ENCODE measurements at regions not wholly inside any gene's neighbourhood (a gene's known extent, or its start where the extent isn't known, plus 50 kb on each side); places are given as distances from the start of the nearest gene placed in this dataset.

DNA sequence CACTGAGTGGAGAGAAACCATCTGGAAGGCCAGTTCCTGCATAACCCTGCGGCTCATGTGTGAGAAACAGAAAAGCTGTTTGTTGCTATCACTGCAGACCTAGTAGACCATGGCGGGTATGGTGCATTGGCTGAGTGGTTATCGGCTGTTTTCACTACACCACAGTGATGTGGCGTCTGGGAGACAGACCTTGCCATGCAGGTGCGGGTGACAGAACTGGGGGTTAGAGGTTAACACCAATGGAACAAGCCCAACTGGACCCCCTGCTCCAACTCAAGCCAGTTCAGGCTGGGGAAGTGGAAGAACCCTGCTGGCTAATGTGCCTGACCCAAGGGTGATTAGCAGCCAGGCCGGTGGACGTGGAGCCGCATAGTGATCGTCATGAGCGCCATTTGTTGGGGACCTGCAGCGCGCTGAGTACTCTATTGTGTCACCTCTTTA lies 91.9 kb downstream of the IRF8 start:
- DNase-seq (ENCODE audit: low read depth, low spot score), result no peak

DNA sequence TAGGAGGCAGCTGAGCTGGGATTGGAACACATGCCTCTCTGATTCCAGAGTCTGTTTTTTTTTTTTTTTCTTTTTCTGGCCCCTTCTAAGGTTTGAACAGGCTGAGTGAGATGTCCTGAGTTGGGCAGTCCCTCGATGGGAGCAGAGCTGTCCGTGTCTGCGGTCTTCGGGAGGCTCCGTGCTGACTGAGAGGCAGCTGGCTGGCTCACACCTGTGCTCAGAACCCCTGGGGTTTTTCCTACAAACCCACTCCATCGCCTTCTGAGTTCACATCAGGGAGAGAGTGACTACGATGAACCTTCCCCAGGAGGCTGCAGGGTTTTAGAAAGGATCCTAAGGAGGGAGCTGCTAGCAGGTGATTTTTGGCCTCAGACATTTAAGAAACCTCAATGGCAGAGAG lies 92.5 kb downstream of the IRF8 start:
- no peak for DNase-seq (ENCODE audit: low read depth, low spot score)

DNA sequence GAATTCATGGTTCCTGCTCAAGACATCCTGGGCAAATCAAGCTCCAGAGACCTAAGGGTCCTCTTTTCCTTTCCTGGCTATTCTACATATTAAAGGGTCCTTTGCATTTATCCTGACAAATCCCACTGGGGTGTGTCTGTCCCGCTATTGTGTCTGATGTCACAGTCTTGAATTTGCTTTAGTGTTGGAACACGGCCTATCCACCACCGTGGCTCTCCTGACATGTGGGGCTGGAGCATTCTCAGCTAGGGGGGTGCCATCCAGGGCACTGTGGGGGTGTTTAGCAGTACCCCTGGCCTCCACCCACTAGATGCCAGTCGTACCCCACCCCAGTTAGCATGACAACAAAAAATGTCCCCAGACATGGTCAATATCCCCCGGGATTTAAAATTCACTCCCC lies 92.9 kb downstream of the IRF8 start:
- DNase-seq (ENCODE audit: low read depth, low spot score), result no peak

DNA sequence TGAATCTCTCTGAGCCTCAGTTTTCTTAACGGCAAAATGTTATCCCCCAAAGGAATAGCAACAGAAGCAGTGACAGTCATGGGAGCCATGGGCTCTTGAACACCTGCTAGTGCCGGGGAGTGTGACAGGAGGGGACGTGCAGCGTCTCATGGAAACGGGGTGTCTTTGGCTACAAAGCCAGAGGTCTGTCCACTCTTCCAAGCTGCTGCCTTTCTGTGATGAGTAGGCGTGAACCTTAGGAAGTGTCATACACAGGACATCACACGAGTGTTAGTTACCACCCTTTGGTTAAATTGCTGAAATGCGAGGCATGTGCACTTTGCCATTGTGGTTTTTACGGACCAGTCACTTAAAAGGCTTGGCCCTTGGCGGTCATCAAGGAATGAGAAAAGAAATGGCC lies 93.4 kb downstream of the IRF8 start:
- no peak for DNase-seq (ENCODE audit: low read depth, low spot score)

DNA sequence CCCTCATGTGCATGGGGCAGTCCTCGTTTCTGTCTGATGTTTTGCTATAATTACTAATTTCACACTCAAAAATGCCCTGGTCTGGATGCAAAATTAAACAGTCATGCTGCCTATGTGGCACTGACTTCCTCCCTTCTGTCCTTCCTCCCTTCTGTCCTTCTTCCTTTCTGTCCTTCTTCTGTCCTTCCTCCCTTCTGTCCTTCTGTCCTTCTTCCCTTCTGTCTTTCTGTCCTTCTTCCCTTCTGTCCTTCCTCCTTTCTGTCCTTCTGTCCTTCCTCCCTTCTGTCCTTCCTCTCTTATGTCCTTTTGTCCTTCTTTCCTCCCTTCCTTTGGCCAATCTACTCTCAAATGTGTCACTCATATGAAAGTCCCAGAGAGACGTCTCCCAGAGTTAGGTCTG lies 93.8 kb downstream of the IRF8 start:
- DNase-seq (ENCODE audit: low read depth, low spot score), result no peak

DNA sequence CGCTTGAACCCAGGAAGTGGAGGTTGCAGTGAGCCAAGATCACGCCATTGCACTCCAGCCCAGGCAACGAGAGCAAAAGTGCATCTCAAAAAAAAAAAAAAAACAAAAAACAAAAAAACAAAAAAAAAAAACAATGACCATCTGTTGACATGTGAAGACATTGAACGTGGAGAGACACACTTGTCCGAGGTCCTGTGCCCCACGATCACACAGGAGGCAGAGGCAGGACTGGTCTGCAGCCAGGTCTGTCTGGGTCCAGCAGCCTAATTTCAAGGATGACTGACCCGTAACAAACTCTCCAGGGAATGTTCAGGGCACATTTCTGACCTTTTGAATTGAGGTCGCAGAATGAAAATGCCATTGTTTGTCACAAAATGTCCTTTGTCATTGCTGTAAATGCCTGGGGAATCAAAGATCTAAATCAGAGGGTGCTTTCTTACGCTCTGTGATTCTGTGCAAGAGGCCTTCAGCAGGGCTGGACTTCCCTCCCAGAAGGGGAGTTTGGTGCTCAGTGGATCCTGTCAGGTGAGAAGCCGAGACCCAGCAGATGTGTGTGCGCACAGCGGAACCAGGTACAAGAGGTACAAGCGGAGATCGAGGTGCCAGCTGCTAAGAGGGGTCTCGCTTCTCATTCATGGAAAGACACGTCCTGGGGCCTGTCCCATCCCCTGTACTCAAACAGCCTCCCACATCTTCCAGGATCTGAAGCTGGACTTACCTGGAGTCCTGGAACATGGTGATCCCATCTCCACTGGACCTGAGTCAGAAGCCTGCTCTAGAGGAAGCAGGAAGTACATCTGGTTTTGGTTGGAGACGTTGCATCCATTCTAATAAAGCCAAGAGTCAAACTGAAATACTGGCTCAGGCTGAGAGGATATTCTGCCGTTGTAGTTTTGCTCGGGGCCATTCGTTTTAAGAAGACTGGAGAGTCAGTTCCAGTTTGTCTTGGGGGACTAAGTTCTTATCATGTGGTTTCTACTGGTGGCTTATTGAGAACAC lies 95.8 kb downstream of the IRF8 start:
- DNase-seq (ENCODE audit: low read depth, low spot score), result no peak

DNA sequence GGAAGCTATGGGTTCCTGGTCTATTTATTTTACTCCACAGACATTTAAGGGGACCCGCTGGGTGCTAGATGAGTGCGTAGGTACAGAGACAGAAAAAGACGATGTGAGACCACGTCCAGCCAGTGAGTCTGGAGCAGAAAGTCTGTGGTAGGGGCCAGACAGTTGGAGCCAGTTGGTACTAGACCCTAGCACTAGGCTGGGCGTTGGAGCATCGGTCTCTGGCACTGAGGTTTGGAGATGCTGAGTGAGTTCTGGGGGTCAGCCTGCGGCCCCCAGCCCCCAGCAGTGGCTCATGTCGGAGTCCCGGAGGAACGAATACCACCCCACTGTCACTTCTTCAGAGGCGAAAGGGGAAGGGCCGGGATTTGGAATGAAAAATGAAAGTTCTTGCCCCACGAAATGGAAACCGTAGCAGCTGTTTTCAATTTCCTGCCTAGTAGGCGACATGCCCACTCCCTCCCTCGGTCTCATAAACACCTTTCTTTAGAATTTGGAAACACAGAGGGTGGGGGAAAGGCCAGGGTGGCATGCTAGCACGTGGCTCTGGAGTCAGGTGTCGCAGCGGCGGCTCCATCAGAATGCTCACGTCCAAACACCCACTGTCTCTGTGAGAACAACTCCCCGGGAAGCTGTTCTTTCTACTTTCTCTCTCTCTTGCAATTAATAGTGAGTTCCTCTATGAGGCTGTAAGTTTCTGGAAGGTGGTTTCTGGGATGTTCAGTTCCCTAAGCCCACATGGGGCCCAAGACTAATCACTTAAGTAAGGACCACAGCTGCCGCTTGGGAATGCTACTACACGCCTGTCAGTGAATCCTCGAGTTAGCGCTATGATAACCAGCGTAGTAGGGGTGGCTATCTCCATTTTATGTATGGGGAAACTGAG lies 96.8 kb downstream of the IRF8 start:
- DNase-seq (ENCODE audit: low read depth, low spot score), result no peak

DNA sequence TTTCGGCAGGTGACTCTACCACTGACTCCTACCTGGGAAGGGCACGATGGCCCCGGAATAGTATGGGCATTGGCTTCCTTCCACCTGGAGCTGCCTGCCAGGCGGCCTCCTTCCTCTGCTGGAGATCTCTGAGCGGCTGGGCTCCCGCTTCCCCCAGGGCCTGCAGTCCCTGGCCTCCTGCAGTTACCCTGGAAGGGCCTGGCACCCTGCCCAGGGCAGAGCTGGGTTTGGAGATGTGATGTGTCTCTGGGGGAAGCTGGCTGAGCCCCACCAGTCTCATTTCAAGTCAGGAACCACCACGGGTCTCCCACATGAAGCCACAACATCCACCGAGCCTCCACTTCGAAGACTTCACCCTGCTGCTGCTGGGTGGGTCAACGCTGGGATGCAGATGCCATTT lies 97.9 kb downstream of the IRF8 start:
- DNase-seq (ENCODE audit: low read depth, low spot score), result no peak

DNA sequence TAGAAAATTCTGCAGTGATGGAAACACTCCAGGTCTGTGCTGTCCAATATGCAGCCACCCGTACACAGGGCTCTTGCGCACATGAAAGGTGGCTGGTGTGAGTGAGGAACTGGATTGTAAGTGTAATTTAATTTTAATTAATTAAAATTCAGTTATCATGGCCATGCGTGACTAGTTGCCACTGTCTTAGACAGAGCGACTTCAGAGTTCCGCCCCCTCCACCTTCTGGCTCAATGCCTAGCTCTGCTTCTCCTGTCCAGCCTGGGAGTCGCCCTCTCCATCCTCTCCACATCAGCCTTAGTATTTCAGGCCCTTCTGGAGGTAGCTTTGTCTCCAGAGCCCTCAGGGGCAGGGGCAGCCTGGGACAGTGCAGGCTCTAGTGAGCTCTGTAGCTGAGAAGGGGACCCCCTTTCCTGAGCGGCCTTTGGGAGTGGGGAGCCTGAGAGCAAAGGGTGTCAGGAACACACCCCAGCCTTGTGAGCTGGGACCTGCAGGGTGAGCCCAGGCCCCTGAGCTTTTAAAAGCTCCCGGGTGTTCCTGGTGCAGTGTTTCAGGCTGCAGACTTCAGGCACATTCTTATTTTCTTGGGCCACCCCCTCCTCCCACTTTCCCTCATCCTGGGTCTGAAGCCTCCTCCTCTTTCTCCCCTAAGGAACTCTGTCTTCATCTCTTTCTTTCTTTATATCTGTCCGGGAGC lies 99.4 kb downstream of the IRF8 start:
- no peak for DNase-seq (ENCODE audit: low read depth, low spot score)

DNA sequence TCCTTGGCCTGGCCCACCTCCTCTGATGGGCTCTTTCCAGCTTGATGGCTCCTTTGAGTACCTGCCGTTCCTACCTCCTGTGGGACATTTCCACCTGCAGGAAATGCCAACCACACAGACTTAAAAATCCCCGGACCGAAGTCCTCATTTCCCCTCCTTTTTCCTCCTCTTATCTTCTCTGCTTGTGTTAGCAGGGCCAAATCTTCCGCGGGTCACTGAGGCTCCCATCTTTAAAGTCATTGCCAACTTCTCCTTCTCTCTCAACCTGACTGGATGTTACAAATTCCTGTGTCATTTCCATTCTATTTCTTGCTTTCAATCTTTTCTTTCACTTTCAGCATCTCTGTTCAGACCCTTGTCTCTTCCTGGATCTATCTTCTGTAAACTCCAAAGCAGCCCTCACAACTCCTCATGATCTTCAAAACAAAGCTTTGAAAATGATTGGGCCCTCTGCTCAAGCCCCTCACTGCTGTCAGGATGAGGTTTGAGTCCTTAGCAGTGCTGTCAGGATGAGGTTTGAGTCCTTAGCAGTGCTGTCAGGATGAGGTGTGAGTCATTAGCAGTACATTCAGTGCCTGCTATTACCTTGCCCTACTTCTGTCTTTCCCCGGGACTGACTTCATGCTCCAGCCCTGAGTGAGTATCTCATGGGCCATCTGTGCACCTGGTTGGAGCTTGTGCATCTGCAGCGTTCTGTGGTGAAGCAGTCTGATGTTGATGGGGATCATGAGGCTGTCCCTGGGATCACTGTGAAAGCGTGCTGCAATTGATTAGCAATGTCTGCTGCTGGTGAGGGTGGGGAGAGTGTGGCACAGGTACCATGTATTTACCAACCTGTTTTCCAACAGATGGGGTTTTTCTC lies 100.1 kb downstream of the IRF8 start:
- DNase-seq (ENCODE audit: low read depth, low spot score), result no peak

DNA sequence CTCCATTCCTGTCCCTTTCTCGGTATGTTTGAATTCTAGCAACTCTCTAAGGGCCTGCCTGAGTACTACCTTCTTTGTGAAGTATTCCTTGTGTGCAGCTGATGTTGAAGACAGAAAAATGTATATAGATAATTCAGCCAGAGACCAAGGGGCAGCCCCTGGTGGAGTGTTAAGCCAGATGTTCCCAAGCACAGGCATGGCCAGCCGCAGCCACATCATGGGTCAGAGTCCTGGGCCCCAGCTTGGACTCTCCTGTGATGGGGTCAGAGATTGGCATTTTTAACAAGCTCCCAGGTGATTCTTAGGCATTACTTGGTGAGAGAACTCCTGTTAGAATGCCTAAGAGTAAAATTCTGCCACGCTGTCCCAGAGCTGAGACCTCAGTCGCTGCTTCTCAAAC lies 100.8 kb downstream of the IRF8 start:
- no peak for DNase-seq (ENCODE audit: low read depth, low spot score)

DNA sequence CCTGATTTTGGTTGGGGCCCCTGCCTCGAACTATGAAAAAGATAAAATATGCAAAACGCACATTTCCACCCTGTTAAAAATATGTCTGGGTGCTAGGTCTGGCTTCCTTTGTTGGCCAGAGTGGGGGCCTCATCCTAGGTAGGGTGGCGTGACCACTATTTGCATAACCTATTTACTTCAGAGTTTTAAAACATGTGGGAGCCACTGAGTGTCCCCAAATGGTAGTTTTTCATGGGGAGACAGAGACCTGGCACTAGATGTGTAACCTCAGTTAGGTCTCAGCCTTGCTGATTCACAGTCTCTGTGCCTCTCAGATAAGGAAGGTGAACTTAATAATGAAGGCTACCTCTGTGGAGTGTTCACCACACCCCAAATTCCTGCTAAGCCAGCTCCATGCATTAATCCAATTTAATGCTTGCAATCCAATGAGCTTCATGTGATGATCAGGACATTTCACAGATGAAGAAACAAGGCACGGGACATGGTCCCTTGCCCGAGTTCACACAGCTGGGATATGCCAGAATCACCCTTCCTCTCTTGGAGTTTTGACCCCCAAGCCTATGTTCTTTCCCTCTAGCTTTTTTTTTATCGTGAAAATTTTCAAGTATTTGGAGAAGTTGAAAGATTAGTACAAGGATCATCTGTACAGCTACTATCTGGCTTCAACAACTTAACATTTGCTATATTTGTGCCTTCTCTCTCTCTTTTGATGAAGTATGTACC lies 103.4 kb downstream of the IRF8 start:
- no peak for DNase-seq (ENCODE audit: low read depth, low spot score)

DNA sequence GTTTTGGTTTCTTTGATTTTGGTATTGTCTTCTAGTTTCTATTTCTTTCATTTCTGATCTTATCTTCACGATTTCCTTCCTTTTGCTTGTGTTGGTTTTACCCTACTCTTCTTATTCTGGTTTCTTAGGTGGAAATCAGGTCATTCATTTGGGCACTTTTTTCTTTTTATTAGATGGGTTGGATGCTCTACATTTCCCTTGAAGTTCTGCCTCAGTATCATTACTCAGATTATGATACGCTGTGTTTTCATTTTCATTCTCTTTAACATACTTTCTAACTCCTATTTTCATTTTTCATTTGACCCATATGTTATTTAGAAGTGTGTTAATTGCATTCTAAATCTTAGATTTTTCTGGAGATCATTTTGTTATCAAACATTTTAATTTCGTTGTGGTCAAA lies 108.6 kb downstream of the IRF8 start:
- no peak for DNase-seq (ENCODE audit: low read depth, low spot score)

DNA sequence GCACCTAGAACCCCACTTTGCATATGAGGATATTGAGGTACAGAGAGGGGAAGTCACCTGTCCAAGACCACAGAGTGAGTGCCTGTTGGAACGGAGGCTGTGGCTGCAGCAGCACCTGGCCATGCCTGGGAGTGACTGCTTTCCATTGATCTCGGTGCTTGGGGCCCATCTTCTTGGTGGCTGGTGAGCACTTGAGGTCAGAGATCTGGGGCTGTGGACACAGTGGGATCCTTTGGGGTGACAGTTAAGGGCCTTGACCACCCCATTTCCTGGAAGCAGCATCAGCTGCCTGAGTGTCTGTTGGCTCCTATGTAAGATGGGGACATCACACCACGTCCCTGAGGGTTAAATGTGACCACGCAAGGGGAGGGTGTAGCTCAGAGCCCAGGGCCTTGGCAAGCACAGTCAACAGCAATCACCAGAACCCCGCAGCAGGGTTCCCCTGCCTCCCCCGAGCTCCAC lies 111.7 kb downstream of the IRF8 start:
- no peak for DNase-seq (ENCODE audit: low read depth, low spot score)

DNA sequence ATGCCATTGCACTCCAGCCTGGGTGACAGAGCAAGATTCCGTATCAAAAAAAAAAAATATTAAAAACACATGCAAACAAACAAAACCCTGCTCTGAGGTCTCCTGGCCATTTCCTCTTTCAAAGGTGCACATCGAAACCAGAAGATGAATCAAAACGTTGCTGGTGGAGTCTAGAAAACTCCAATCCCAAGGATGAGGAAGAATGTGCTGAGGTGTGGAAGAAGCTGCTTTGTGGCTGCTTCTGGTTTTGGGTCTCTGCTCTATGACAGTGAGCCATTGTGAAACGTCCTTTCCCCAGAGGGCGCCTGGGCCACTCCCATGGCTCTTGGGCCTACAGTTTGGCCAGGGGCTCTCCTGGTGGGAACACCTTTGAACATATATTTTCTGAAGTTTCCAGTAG lies 112.6 kb downstream of the IRF8 start:
- no peak for DNase-seq (ENCODE audit: low read depth, low spot score)

DNA sequence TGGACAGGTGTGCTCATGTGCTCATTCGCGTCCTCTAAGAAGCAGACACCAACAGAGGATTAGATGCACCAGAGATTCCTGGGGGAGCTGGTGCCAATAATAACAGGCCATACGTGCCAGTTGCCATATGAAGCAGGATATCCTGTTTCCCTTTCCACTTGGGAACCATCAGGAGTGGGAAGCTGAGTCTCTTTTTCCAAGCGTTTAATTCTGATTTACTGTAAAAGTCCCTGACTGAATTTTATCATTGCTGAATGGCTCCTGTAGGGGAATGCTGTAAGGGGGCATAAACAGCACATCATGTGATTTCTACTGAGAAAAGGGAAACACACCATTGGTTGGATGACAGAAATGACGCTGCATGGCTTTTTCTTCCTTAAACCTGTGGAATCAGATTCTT lies 113.3 kb downstream of the IRF8 start:
- DNase-seq (ENCODE audit: low read depth, low spot score), result no peak

DNA sequence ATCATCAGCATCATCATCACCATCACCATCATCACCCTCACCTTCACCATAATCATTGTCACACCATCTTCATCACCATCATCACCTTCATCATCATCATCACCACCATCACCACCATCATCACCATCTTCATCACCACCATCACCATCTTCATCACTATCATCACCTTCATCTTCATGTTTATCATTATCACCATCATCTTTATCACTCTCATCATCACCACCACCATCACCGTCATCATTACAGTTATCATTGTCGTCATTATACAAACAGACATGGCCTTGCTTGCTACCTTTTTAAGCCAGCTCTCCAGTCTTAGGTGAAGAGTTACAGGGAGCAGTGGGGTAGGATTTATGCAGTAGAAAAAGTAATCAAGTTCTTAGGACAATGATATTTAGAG lies 114.9 kb downstream of the IRF8 start:
- no peak for DNase-seq (ENCODE audit: low read depth, low spot score)

DNA sequence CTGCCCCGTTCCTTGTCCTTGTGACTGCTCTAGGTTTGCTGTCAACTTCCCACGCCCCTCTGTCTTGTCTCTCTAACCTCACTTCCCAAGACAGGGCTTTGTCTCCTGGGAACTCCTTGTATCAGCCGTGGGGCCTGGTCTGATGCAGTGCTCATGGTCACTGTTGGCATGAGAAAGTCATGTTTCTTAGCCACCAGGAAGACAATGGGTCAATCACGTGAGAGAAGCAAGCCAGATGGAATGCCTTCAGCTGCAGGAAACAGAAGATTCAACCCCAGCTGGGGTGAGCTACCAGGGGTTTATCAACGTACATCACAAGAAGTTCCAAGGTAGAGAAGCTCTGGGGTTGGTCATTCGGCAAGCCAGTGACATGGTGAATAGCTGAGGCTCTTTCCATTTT lies 116.6 kb downstream of the IRF8 start:
- no peak for DNase-seq (ENCODE audit: low read depth, low spot score)

DNA sequence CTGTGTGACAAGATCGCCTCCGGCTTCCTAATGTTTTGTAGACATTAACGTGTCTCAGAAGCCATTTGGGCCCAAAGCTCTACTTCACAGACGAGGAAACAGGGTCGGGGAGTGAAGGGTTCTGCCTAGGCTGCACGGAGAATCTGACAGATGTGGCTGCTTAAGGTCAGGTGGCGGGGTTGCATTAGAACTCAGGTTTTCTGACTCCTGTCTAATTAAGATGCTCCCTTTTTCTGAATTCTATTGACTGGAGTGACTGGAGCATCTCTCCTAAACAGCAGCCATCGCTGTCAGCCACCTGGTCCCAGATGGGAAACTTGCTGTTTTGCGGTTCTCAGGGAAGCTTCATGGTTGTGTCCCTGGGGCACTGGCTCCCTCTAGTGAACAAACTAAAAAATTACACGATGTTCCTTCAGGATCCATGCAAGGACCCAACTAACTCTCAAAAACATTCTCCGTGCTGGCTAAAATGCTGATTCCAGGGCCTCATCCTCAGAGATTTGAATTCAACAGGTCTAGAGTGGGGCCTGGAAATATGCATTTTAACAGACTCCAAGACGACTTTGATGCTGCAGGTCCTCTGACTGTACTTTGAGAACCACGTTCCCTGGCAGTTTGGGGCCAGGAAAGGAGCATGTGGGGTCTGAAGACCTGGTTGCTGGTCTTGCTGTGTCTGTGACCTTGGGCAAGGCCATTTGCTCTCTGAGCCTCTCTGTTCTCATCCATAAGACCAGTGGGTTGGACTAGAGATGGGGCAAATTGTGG lies 117.4 kb downstream of the IRF8 start:
- DNase-seq (ENCODE audit: low read depth, low spot score), result peak; percentile 70

All from astrocyte of the hippocampus (primary cell).